SIG-M5 treated with dmso at 0.1 percent for 504 hours (cell line): ENCODE measurements at regions not wholly inside any gene's neighbourhood (a gene's known extent, or its start where the extent isn't known, plus 50 kb on each side); places are given as distances from the start of the nearest gene placed in this dataset.

Source experiments
- DNase-seq: peaks from one replicate; lab custom pipeline; 2025; ENCODE audit not compliant: unreplicated experiment; lab: John Stamatoyannopoulos, UW

GRCh38 chr5:124665035-124665434, 81.4 kb downstream of the ZNF608 start:
- no peak for DNase-seq

GRCh38 chr5:124664287-124664686, 82.2 kb downstream of the ZNF608 start:
- no peak for DNase-seq

GRCh38 chr5:124663101-124663506, 83.3 kb downstream of the ZNF608 start:
- no peak for DNase-seq

GRCh38 chr5:124662181-124662781, 84.2 kb downstream of the ZNF608 start:
- no peak for DNase-seq

GRCh38 chr5:124661317-124662141, 84.9 kb downstream of the ZNF608 start:
- DNase-seq = peak; percentile 14

- DNase-seq = no peak
Measured at GRCh38 chr5:124660229-124661093, 86.0 kb downstream of the ZNF608 start.

- DNase-seq = no peak
Measured at GRCh38 chr5:124659798-124660197, 86.6 kb downstream of the ZNF608 start.

GRCh38 chr5:124658867-124659557, 87.4 kb downstream of the ZNF608 start:
- peak; percentile 87 for DNase-seq

GRCh38 chr5:124655921-124656511, 90.4 kb downstream of the ZNF608 start:
- peak; percentile 27 for DNase-seq

- DNase-seq = no peak
Measured at GRCh38 chr5:124655251-124655917, 91.1 kb downstream of the ZNF608 start.

- no peak for DNase-seq
Measured at GRCh38 chr5:124654418-124654817, 92.0 kb downstream of the ZNF608 start.

GRCh38 chr5:124653666-124654065, 92.8 kb downstream of the ZNF608 start:
- DNase-seq = no peak

GRCh38 chr5:124652892-124653441, 93.5 kb downstream of the ZNF608 start:
- no peak for DNase-seq

GRCh38 chr5:124652514-124652819, 94.0 kb downstream of the ZNF608 start:
- DNase-seq = no peak

GRCh38 chr5:124651663-124652513, 94.6 kb downstream of the ZNF608 start:
- DNase-seq = no peak

GRCh38 chr5:124650951-124651662, 95.3 kb downstream of the ZNF608 start:
- no peak for DNase-seq

GRCh38 chr5:124650147-124650561, 96.3 kb downstream of the ZNF608 start:
- peak; percentile 57 for DNase-seq

GRCh38 chr5:124649491-124650146, 96.8 kb downstream of the ZNF608 start:
- peak; percentile 95 for DNase-seq
